HUES6 (cell line): ENCODE measurements at regions not wholly inside any gene's neighbourhood (a gene's known extent, or its start where the extent isn't known, plus 50 kb on each side); places are given as distances from the start of the nearest gene placed in this dataset.
A peak's percentile ranks its signal among the peaks of the same experiment; 100 is the strongest.

Source experiments
- H3K27ac ChIP-seq: 2 replicates; pipeline ENCODE4 v1.7.0; 2013; ENCODE audit warnings: low read depth, mild to moderate bottlenecking, low read length, inconsistent platforms
- H3K27me3 ChIP-seq: 2 replicates; pipeline ENCODE4 v1.6.1; 2013; ENCODE audit warnings: low read length; ENCODE audit not compliant: control insufficient read depth, insufficient read depth
- H3K36me3 ChIP-seq: 2 replicates; pipeline ENCODE4 v1.6.1; 2013; ENCODE audit warnings: low read length; ENCODE audit not compliant: control insufficient read depth, insufficient read depth
- H3K4me1 ChIP-seq: 2 replicates; pipeline ENCODE4 v1.6.1; 2013; ENCODE audit warnings: low read length; ENCODE audit not compliant: control insufficient read depth, insufficient read depth
- H3K4me3 ChIP-seq: 2 replicates; pipeline ENCODE4 v1.5.1; 2013; ENCODE audit warnings: low read depth, low read length
- H3K9ac ChIP-seq: one replicate; pipeline ENCODE4 v1.6.1; 2013; ENCODE audit warnings: mild to moderate bottlenecking, low read length
- H3K9me3 ChIP-seq: 2 replicates; pipeline ENCODE4 v1.6.1; 2013; ENCODE audit warnings: low read depth, low read length; ENCODE audit not compliant: control insufficient read depth, insufficient read depth

- peaks cover 16% of the 10 kb centered on the region for H3K4me1 ChIP-seq
- H3K9ac ChIP-seq = no peak overlapping the region
- H3K4me3 ChIP-seq = no peak overlapping the region
- H3K27me3 ChIP-seq = no peaks in the 10 kb centered on the region
- peaks cover 26% of the 10 kb centered on the region for H3K9me3 ChIP-seq
- H3K36me3 ChIP-seq = no peaks in the 10 kb centered on the region
- no peak overlapping the region for H3K27ac ChIP-seq
Measured at GRCh38 chr11:10914050-10914449, 56.2 kb upstream of the ZBED5 start.

GRCh38 chr11:10913075-10913474 is 55.2 kb upstream of the ZBED5 start:
- Histone ChIP-seq H3K4me1 (peaks cover 26% of the 10 kb centered on the region), H3K9me3 (peaks cover 18% of the 10 kb centered on the region), H3K9ac (no peak overlapping the region), H3K27me3 (no peaks in the 10 kb centered on the region), H3K27ac (no peak overlapping the region), H3K36me3 (no peaks in the 10 kb centered on the region), H3K4me3 (no peak overlapping the region)

- H3K9me3 ChIP-seq = peaks cover 7% of the 10 kb centered on the region; the same call in 1 of the 2 replicates
- H3K36me3 ChIP-seq = no peaks in the 10 kb centered on the region
- H3K4me1 ChIP-seq = peaks cover 28% of the 10 kb centered on the region
- no peak overlapping the region for H3K9ac ChIP-seq
- H3K27ac ChIP-seq = no peak overlapping the region
- no peak overlapping the region for H3K4me3 ChIP-seq
- no peaks in the 10 kb centered on the region for H3K27me3 ChIP-seq
Measured at GRCh38 chr11:10911907-10912306, 54.1 kb upstream of the ZBED5 start.

DNA sequence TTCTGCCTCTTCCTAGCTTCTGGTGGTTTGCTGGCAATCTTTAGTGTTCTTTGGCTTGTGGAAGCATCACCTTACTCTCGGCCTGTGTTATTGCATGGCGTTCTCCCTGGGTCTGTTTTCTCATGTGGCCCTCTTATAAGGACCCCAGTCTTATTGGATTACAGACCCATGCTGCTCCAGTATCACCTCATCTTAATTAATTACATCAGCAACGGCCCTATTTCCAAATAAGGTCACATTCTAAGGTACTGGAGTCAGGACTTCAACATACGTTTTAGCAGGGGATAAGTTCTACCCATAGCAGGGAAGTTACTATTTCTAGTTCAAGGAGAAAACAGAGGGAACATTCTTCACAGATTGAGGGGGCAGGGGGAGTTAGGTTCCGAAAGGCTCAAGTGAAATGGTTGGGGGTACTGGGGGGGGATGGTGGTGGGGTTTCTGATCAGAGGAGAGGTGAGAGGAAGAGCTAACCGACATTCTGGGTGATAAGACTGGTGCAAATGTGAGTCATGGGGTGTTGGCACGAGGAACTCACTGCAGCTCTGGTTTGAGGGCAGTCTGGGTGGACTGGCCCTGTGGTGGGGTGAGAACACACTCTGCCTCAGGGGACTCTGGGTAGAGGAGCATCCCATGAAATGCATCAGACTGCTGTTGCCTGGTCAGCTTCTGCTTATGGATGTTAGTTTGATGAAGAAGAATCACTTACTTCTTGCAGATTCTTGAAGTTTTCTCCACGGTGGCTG is 51.5 kb upstream of the ZBED5 start:
- H3K4me1 ChIP-seq = peaks cover 28% of the 10 kb centered on the region
- no peaks in the 10 kb centered on the region for H3K36me3 ChIP-seq
- H3K27me3 ChIP-seq = no peaks in the 10 kb centered on the region
- H3K27ac ChIP-seq = no peak overlapping the region; the same call in 1 of the 2 replicates
- H3K9me3 ChIP-seq = no peaks in the 10 kb centered on the region
- no peak overlapping the region for H3K4me3 ChIP-seq
- peak overlapping the region; percentile 35 for H3K9ac ChIP-seq

DNA sequence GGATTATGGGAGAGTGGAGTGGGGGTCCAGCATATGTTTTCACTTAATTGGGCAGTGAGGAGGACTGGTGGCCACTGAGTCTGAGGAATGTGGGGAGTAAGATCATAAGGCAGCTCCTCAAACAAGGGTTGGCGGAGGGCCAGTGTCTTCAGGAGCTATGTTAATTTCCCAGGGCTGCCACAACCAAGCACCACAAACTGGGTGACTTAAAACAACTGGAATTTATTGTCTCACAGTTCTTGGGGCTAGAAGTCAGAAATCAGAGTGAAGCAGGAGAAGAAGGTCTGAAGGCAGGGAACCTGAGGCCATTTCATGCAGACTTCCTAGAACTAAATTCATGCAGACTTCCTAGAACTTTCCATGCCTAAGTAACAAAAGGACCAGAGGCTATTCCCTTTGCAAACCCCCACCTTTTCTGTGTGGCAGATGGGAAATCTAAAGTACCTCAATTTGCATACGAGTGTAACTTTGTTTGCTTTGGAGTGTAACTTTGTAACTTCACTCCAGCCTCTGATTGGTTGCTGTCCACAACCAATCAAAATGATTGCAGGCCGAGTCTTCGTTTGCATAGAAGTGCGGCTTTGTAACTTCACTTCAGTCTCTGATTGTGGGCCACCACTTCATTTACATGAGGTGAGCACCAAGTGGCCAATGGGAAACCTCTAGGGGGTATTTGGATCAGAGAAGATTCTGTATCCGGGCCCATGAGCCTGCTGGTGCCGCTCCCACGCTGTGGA is 50.5 kb upstream of the ZBED5 start:
- H3K9me3 ChIP-seq = no peaks in the 10 kb centered on the region
- no peaks in the 10 kb centered on the region for H3K36me3 ChIP-seq
- H3K27ac ChIP-seq = 0 out of 2 replicates have a peak overlapping the region, but pooled peaks have one; percentile 9
- H3K4me1 ChIP-seq = peaks cover 28% of the 10 kb centered on the region
- no peak overlapping the region for H3K9ac ChIP-seq
- peak overlapping the region; percentile 24 for H3K4me3 ChIP-seq
- no peaks in the 10 kb centered on the region for H3K27me3 ChIP-seq
